ENCODE measurements at regions not wholly inside any gene's neighbourhood (a gene's known extent, or its start where the extent isn't known, plus 50 kb on each side); places are given as distances from the start of the nearest gene placed in this dataset.
"Not testable (repeated sequence)": the region's sequence is repeated elsewhere in the genome, so short reads cannot be mapped to it uniquely, and the experiment has no call there.

DNA sequence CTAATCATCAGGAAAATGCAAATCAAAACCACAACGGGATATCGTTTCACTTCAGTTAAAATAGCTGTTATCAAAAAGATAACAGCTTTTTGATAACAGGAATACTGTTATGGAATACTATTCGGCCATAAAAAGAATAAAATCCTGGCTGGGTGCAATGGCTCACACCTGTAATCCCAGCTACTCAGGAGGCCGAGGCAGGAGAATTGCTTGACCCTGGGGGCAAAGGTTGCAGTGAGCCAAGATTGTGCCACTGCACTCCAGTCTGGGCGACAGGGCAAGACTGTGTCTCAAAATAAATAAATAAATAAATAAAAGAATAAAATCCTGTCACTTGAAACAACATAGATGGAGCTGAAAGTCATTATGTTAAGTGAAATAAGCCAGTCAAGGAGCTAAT is 178.1 kb upstream of the TSC22D2 start:
- DNase-seq (ENCODE audit: extremely low read depth in 1 of 11, low read depth in 9 of 11, low spot score in 4 of 11) = no peak

GRCh38 chr3:150228626-150229025 is 179.5 kb upstream of the TSC22D2 start:
- DNase-seq (ENCODE audit: extremely low read depth in 1 of 11, low read depth in 9 of 11, low spot score in 4 of 11) = not testable (repeated sequence)

- peak in 1 of 11 donors; percentile 67 for DNase-seq (ENCODE audit: extremely low read depth in 1 of 11, low read depth in 9 of 11, low spot score in 4 of 11)
Measured at GRCh38 chr3:150227839-150228238, 180.3 kb upstream of the TSC22D2 start.

- peak in 1 of 11 donors; percentile 35 for DNase-seq (ENCODE audit: extremely low read depth in 1 of 11, low read depth in 9 of 11, low spot score in 4 of 11)
Measured at GRCh38 chr3:150225986-150226385, 182.1 kb upstream of the TSC22D2 start.

DNA sequence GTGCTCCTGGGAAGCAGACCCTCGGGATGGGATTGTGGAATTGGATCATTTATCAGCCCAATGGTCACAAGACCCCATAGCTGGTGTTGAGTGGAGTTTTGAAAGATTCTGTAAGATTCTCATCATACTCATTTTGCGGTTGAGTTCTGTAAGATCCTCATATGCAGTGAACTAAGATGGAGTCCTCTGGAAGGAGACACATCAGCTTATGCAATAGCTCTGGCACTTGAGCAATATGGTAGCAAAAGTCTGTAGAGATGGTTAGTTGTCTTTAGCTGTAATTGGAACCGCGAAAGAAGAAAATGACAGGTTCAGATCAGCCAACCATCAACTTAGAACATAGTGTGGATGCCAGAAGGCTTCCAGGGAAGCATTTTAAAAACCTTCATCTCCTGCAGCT is 184.5 kb upstream of the TSC22D2 start:
- DNase-seq (ENCODE audit: extremely low read depth in 1 of 11, low read depth in 9 of 11, low spot score in 4 of 11) = no peak

DNA sequence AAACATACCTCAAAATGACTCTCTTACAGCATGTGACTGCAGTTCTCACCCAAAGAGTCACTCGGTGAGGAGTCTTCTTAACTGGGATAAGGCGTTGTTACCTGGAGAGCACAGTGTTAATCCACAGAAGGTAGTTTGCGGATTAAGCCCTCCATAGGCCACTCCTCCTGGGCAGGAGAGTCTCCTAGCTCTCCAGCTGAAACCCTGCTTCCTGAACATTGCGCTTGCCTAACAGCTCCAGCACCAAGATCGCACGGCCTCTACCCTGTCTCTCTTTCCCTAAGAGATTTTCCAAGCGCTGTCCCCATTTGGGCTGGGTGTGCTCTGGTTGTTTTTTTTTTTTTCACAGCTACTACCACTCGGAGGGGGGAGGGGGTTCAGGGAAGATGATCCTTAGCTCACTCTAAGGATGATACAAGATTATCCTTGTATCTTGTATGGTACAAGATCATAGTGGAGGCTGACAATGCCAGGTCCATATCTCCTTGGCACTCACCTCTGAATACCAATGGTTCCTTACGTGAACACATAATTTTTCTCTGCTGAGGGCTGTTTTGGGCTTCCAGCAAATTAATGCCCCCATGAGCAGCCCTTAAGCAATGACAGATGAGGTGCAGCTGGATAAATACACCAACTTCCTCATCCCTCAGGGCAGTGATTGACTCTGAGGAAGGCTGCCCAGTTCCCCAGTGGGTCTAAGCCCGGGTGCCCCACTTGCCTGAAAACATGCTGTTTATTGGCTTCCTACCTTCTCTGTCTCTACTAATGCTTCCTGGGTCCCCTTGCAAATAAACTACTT is 185.2 kb upstream of the TSC22D2 start:
- DNase-seq (ENCODE audit: extremely low read depth in 1 of 11, low read depth in 9 of 11, low spot score in 4 of 11) = no peak

DNA sequence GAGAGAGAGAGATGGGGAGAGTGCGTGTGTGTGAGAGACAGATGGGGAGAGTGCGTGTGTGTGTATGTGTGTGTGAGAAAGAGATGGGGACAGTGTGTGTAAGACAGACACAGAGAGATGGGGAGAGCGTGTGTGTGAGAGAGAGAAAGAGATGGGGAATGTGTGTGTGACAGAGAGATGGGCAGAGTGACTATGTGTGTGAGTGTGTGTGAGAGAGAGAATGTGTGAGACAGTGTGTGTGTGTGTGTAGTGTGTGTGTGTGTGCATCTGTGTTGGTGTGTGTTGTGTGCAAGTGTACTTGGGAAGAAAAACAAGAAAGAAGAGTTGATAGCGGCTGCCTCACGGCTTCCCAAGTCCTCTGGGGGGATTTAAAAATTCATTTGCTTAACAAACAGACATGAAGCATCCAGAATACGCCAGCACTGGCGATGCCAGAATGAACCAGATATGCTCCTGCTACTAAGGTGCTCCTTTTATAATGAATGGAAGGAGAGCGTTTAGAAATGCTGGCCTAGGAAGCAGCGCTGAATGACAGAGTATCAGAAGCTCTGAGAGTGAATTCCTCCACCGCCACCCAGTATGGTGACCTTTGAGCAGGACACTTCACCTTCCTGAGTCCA is 186.1 kb upstream of the TSC22D2 start:
- DNase-seq (ENCODE audit: extremely low read depth in 1 of 11, low read depth in 9 of 11, low spot score in 4 of 11) = no peak

DNA sequence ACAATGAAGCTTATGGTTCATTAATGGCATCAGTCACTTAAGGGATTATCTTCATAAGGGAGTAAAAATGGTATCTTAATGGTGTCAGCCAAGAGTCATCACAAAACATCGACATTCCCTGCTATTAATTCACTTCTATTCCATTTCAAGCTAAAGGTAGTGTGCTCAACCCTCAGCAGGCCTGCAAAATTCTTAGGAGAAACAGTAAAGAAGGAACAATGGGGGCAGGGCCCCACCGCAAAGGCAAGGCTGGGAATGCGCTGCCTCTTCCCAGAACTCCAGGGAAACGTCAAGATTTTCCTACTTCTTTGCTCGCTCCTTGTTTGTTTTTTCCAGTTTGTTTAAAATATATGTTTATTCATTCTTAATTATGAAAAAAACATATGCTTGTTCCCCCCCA is 187.3 kb upstream of the TSC22D2 start:
- no peak for DNase-seq (ENCODE audit: extremely low read depth in 1 of 11, low read depth in 9 of 11, low spot score in 4 of 11)

DNA sequence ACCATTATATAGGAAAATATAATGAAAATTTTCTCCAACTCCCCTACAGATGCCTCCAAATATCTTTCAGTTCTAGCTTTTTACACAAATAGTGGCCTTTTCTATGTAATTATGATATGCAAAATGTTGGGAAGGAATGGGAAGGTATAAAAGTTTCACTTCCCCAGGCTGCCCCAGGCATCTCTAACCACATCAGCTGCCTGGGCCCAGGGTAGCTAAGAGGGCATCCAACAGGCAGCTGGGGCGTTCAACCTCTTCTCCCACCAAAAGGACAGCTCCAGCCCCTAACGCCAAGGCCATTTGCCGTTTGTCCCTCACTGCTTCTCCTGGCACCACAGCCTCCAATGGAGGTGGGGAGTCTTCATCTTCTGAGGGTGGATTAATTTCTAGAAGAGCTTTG is 188.1 kb upstream of the TSC22D2 start:
- DNase-seq (ENCODE audit: extremely low read depth in 1 of 11, low read depth in 9 of 11, low spot score in 4 of 11) = no peak

GRCh38 chr3:150218841-150219240 is 189.3 kb upstream of the TSC22D2 start:
- no peak for DNase-seq (ENCODE audit: extremely low read depth in 1 of 11, low read depth in 9 of 11, low spot score in 4 of 11)

- no peak for DNase-seq (ENCODE audit: extremely low read depth in 1 of 11, low read depth in 9 of 11, low spot score in 4 of 11)
Measured at GRCh38 chr3:150218236-150218635, 189.9 kb upstream of the TSC22D2 start.

DNA sequence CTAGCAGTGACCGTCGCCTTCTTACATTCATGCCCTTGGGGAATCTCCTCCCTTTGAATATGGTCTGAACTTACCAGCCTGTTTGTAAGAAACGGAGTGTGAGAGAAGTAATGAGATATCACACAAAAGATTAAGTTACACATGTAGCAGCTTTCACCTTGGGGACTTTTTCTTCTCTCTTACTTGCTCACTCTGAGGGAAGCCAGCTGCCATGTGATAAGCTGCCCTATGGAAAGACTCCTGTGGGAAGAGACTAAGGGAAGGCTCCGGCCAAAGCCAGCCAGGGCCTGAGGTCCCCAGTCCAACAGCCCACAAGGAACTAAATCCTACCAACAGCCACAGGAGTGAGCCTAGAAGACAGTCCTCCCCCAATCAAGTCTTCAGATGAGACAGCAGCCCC is 190.4 kb upstream of the TSC22D2 start:
- no peak for DNase-seq (ENCODE audit: extremely low read depth in 1 of 11, low read depth in 9 of 11, low spot score in 4 of 11)

GRCh38 chr3:150216866-150217600 is 191.1 kb upstream of the TSC22D2 start:
- DNase-seq (ENCODE audit: extremely low read depth in 1 of 11, low read depth in 9 of 11, low spot score in 4 of 11) = no peak

DNA sequence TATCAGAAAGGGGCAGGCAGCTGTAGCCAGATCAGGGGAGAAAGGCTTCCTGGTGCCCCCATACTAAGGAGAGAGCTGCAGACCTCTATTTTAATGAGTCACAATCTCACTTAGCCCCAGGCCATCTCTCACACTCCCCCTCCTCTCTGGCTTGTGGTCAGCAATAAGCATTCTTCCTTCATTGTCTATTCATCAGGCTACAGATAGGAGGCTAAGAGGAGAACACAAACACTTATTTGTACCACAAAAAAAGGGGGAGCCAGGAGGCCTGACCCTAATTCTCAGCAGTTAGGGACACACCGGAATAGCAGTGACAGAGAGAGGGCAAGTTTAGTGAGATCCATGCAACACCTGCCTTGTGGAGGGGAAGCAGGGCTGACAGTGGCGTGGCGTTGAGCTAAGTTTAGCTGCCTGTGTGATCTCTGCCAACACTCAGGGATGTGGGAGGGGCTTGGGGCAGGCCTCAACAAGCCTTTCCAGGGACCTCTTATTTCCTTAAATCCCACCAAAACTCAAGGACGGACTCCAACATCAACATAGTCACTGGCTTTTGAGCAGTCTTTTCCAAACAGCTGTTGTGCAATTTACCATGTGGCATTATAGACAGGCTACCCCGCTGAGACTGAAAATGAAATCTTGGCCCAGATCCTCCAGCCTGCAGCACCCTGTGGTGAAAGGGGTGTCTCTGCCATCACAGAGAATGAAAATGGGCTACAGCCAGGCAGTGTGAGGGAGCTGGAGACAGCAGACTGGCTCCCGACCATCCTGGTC is 191.9 kb upstream of the TSC22D2 start:
- no peak for DNase-seq (ENCODE audit: extremely low read depth in 1 of 11, low read depth in 9 of 11, low spot score in 4 of 11)

DNA sequence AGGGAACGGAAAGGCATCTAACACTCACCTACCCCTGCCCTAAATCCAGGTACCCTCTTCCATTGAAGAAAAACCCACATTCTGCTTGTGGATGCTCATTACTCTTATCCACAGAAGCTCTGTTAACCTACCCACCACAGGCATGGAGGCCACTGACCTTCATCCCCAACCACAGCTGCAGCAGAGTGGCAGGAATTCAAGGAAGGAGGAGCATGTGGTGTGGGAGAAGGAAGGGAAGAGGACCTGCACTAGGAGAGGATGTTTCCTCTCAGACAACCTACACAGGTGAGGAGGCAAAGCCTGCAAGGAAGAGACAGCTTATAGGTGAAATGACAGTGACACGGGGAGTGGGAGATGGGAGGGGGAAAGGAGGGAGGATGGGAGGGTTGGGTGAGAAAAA is 192.5 kb upstream of the TSC22D2 start:
- DNase-seq (ENCODE audit: extremely low read depth in 1 of 11, low read depth in 9 of 11, low spot score in 4 of 11) = no peak

DNA sequence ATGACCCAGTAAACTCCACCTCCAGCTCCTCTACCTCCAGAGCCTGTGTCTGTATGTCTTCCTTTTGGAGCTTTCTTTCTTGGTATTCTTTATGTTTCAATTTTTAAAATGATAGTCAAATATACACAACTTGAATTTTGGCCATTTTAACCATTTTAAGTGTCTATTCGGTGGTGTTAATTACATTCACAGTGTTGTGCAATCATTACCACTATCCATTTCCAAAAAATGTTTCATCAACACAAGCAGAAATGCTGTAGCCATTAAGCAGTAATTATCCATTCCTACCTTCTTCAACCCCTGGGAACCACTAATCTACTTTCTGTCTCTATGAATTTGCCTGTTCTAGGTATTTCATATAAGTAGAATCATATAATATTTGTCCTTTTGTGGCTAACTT is 194.5 kb upstream of the TSC22D2 start:
- no peak for DNase-seq (ENCODE audit: extremely low read depth in 1 of 11, low read depth in 9 of 11, low spot score in 4 of 11)

DNA sequence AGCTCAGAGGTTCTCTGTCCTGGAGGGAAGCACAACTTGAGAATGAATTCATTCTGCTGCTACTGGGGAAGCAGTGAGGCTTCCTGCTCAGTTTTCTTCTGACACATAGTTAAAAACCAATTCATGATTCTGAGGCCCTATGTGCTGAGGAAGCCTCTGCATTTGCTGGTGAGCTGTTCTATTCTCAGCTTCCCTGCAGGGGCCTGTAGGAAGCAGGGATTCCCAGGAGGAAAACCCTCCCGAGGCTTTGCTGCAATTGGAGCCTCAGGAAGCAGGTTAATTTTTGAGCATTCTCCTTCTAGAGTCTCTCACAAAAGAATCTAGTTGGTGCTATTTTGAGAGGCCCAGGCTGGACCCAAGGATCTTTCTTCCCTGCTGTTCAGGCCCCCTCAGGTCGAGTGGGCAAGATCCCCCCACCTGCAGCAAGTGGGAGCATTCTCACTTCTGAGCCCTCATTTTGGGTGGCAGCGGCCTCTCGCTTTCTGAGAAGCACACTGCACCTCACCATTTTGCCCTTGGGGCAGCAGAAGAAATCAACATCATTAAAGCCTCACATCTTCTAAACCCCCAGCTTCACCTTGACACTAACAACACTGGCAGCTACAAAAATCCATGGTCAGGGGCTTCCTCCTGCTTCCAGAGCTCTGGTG is 197.5 kb upstream of the TSC22D2 start:
- DNase-seq (ENCODE audit: extremely low read depth in 1 of 11, low read depth in 9 of 11, low spot score in 4 of 11) = no peak

GRCh38 chr3:150203273-150203672 is 204.8 kb upstream of the TSC22D2 start:
- no peak for DNase-seq (ENCODE audit: extremely low read depth in 1 of 11, low read depth in 9 of 11, low spot score in 4 of 11)

- DNase-seq (ENCODE audit: extremely low read depth in 1 of 11, low read depth in 9 of 11, low spot score in 4 of 11) = no peak
Measured at GRCh38 chr3:150202711-150203110, 205.4 kb upstream of the TSC22D2 start.

Data from renal cortex interstitium (tissue), 11 donors.